HEK293T (cell line): ENCODE measurements at regions not wholly inside any gene's neighbourhood (a gene's known extent, or its start where the extent isn't known, plus 50 kb on each side); places are given as distances from the start of the nearest gene placed in this dataset.

Source experiments
- BHLHE40 ChIP-seq: fragments of 450-650 bp; IDR thresholded peaks from 2 replicates; pipeline ENCODE4 v1.6.1; 2016; ENCODE audit warnings: mild to moderate bottlenecking, moderate library complexity, borderline replicate concordance
- CTBP1 ChIP-seq: fragments of 450-650 bp; IDR thresholded peaks from 2 replicates; pipeline ENCODE4 v1.6.1; 2016; ENCODE audit warnings: borderline replicate concordance
- FOXA1 ChIP-seq: fragments of 450-650 bp; IDR thresholded peaks from 2 replicates; pipeline ENCODE4 v1.6.1; 2016; ENCODE audit warnings: mild to moderate bottlenecking
- FOXK2 ChIP-seq: fragments of 450-650 bp; IDR thresholded peaks from 2 replicates; pipeline ENCODE4 v1.6.1; 2016; ENCODE audit warnings: mild to moderate bottlenecking
- FOXM1 ChIP-seq: fragments of 450-650 bp; IDR thresholded peaks from 2 replicates; pipeline ENCODE4 v1.6.1; 2017; ENCODE audit warnings: mild to moderate bottlenecking, borderline replicate concordance
- HDGF ChIP-seq: fragments of 450-650 bp; IDR thresholded peaks from 2 replicates; pipeline ENCODE4 v1.6.1; 2017; ENCODE audit warnings: antibody characterized with exemption, borderline replicate concordance
- L3MBTL2 ChIP-seq: fragments of 450-650 bp; conservative IDR thresholded peaks from 2 replicates; pipeline ENCODE4 v1.6.1; 2016; ENCODE audit warnings: mild to moderate bottlenecking
- SP1 ChIP-seq: fragments of 450-650 bp; IDR thresholded peaks from 2 replicates; pipeline ENCODE4 v1.6.1; 2017
- SUZ12 ChIP-seq: fragments of 450-650 bp; IDR thresholded peaks from 2 replicates; pipeline ENCODE4 v1.6.1; 2016; ENCODE audit warnings: mild to moderate bottlenecking
- ZNF384 ChIP-seq: fragments of 450-650 bp; IDR thresholded peaks from 2 replicates; pipeline ENCODE4 v1.6.1; 2016
- TF ChIP-seq, protein P1 (sequence below): fragments of 450-650 bp; IDR thresholded peaks from 2 replicates; pipeline ENCODE4 v1.6.1; 2016

DNA sequence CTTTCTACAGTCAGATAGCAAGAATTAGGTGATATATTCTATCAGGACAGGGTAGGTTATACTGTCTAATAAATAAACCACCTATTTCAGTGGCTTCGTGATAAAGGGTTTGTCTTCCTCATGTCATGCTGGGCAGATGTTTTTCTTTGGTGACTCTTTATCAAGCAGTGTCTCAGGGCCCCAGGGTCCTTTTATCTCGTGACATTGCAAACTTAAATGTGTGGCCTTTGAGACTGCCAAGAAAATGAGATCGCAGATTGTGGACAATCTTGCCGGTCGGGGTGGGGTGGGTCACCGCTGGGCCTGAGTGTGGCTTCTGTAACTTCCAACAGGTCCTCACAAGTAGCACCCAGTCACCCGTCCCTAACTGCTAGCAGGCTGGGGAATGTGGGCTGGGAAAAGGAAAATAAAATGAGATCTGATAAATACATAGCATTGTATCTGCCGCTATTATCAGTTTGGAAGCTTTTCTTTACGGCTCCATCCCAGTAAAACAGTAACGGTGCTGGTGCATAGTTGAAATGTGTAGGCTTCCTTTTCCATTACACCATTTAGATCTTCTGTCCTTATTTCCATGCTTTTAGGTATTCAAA, 50.5 kb upstream of the BMP6 start:
- TF ChIP-seq FOXA1 (no peak), CTBP1 (no peak), SUZ12 (no peak), BHLHE40 (no peak), FOXK2 (no peak), SP1 (no peak), FOXM1 (no peak), HDGF (no peak), L3MBTL2 (no peak), ZNF384 (no peak)
- TF ChIP-seq, protein P1, sequence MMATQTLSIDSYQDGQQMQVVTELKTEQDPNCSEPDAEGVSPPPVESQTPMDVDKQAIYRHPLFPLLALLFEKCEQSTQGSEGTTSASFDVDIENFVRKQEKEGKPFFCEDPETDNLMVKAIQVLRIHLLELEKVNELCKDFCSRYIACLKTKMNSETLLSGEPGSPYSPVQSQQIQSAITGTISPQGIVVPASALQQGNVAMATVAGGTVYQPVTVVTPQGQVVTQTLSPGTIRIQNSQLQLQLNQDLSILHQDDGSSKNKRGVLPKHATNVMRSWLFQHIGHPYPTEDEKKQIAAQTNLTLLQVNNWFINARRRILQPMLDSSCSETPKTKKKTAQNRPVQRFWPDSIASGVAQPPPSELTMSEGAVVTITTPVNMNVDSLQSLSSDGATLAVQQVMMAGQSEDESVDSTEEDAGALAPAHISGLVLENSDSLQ = no peak
